Activated naive CD8-positive, alpha-beta T cell treated with anti-CD3 and anti-CD28 coated beads, Interleukin-2, amount 50 U/mL, for 24 hours (primary cell): ENCODE measurements at regions not wholly inside any gene's neighbourhood (a gene's known extent, or its start where the extent isn't known, plus 50 kb on each side); places are given as distances from the start of the nearest gene placed in this dataset.

Experiments
- ATAC-seq: fragments of 150-1000 bp; cut with Tn5 transposase; one replicate; pipeline ENCODE4 v1.10.0; 2021
- DNase-seq: peaks from one replicate; pipeline ENCODE4 v3.0.0; 2021
- H3K27ac Mint-ChIP-seq: one replicate; pipeline ENCODE4 v1.8.0; 2021; ENCODE audit warnings: mild to moderate bottlenecking, mixed read lengths
- H3K27me3 Mint-ChIP-seq: one replicate; pipeline ENCODE4 v1.8.0; 2021; ENCODE audit warnings: mixed read lengths
- H3K36me3 Mint-ChIP-seq: one replicate; pipeline ENCODE4 v1.8.0; 2021; ENCODE audit warnings: low read depth, mixed read lengths
- H3K4me1 Mint-ChIP-seq: one replicate; pipeline ENCODE4 v1.8.0; 2021; ENCODE audit warnings: mixed read lengths
- H3K4me3 Mint-ChIP-seq: one replicate; pipeline ENCODE4 v1.8.0; 2021; ENCODE audit warnings: mild to moderate bottlenecking, moderate library complexity, mixed read lengths
- H3K9me3 Mint-ChIP-seq: one replicate; pipeline ENCODE4 v1.8.0; 2021; ENCODE audit warnings: mixed read lengths

- DNase-seq: no peak
- Mint-ChIP-seq H3K27me3 (no peaks in the 10 kb centered on the region), H3K9me3 (peaks cover 23% of the 10 kb centered on the region), H3K27ac (no peak overlapping the region), H3K4me3 (no peak overlapping the region), H3K36me3 (no peaks in the 10 kb centered on the region), H3K4me1 (no peaks in the 10 kb centered on the region)
- no peak for ATAC-seq
Observed at GRCh38 chr3:23062582-23062981, 140.5 kb upstream of the UBE2E2 start.

- H3K4me1 Mint-ChIP-seq: no peaks in the 10 kb centered on the region
- H3K36me3 Mint-ChIP-seq: no peaks in the 10 kb centered on the region
- no peaks in the 10 kb centered on the region for H3K27me3 Mint-ChIP-seq
- H3K4me3 Mint-ChIP-seq: no peak overlapping the region
- peaks cover 22% of the 10 kb centered on the region for H3K9me3 Mint-ChIP-seq
- no peak for ATAC-seq
- H3K27ac Mint-ChIP-seq: no peak overlapping the region
- no peak for DNase-seq
Observed at GRCh38 chr3:23062982-23063381, 140.1 kb upstream of the UBE2E2 start.

DNA sequence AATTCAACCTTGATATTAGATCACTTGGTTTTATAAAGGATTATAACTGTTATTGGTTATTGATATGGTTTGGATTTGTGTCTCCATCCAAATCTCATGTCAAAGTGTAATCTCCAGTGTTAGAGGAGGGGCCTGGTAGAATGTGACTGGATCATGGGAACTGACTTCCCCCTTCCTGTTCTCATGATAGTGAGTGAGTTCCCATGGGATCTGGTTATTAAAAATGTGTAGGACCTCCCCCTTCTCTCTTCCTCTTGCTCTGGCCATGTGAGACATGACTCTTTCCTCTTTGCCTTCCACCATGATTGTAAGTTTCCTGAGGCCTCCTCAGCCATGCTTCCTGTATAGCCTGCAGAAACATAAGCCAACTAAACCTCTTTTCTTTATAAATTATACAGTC, 136.0 kb upstream of the UBE2E2 start:
- Mint-ChIP-seq H3K4me1 (peaks cover 9% of the 10 kb centered on the region), H3K27ac (no peak overlapping the region), H3K9me3 (no peaks in the 10 kb centered on the region), H3K36me3 (no peaks in the 10 kb centered on the region), H3K27me3 (peaks cover 2% of the 10 kb centered on the region), H3K4me3 (no peak overlapping the region)
- DNase-seq (no peak), ATAC-seq (no peak)

GRCh38 chr3:23068016-23068728, 135.0 kb upstream of the UBE2E2 start:
- DNase-seq (no peak), ATAC-seq (no peak)
- H3K36me3 Mint-ChIP-seq: no peaks in the 10 kb centered on the region
- H3K9me3 Mint-ChIP-seq: no peaks in the 10 kb centered on the region
- H3K4me1 Mint-ChIP-seq: peaks cover 10% of the 10 kb centered on the region
- peaks cover 2% of the 10 kb centered on the region for H3K27me3 Mint-ChIP-seq
- H3K4me3 Mint-ChIP-seq: no peak overlapping the region
- no peak overlapping the region for H3K27ac Mint-ChIP-seq

GRCh38 chr3:23071296-23071695, 131.8 kb upstream of the UBE2E2 start:
- Mint-ChIP-seq H3K27ac (no peak overlapping the region), H3K4me3 (no peak overlapping the region), H3K9me3 (no peaks in the 10 kb centered on the region), H3K4me1 (peaks cover 10% of the 10 kb centered on the region), H3K27me3 (peaks cover 2% of the 10 kb centered on the region), H3K36me3 (no peaks in the 10 kb centered on the region)
- ATAC-seq: no peak
- DNase-seq: no peak

- DNase-seq (no peak), ATAC-seq (no peak)
- H3K4me1 Mint-ChIP-seq: peaks cover 10% of the 10 kb centered on the region
- H3K9me3 Mint-ChIP-seq: no peaks in the 10 kb centered on the region
- H3K27me3 Mint-ChIP-seq: peaks cover 2% of the 10 kb centered on the region
- no peak overlapping the region for H3K4me3 Mint-ChIP-seq
- H3K27ac Mint-ChIP-seq: no peak overlapping the region
- no peaks in the 10 kb centered on the region for H3K36me3 Mint-ChIP-seq
Observed at GRCh38 chr3:23071758-23072157, 131.4 kb upstream of the UBE2E2 start.

DNA sequence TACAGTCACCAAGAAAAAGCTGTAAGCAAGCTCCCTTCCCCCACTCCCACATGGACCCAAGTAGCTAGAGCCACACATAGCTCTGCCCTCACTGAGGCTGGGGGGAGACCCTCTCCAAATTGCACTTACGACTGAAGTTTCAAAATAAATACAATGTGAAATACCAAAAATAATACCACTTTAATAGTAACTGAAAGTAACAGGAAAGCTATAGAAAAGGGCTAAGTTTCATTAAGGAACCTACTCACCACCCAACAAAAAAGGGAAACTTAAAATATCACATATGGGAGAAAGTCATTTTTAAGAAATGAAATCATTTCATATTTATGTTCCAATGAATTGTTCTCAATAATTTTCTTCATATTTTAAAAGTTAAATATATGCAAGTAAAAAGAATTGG, 130.4 kb upstream of the UBE2E2 start:
- ATAC-seq: no peak
- peaks cover 10% of the 10 kb centered on the region for H3K4me1 Mint-ChIP-seq
- H3K9me3 Mint-ChIP-seq: no peaks in the 10 kb centered on the region
- no peak overlapping the region for H3K27ac Mint-ChIP-seq
- no peak for DNase-seq
- no peak overlapping the region for H3K4me3 Mint-ChIP-seq
- peaks cover 2% of the 10 kb centered on the region for H3K27me3 Mint-ChIP-seq
- no peaks in the 10 kb centered on the region for H3K36me3 Mint-ChIP-seq

DNA sequence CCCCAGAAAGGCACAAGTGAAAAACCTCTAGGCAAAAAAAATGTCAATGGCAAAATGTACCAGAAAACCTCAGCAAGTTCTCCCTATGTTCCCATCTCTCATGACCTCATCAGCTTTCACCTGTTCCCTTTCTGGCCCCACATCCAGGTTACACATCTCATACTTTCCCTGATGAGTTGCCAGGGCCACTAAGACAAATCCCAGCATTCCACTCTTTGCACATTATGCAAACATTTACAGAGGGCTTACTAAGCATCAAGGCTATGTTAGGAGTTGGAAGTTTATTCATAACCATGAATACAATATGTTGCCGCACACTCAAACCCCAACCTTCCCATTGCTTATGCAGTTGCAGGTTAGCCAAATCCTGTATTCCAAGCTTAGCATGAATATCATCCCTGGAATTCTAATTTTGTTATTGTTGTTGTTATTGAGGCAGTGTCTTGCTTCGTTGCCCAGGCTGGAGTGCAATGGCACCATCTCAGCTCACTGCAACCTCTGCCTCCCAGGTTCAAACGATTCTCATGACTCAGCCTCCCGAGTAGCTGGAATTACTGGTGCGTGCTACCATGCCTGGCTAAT, 129.3 kb upstream of the UBE2E2 start:
- no peaks in the 10 kb centered on the region for H3K36me3 Mint-ChIP-seq
- ATAC-seq (no peak), DNase-seq (no peak)
- H3K4me1 Mint-ChIP-seq: peaks cover 10% of the 10 kb centered on the region
- H3K9me3 Mint-ChIP-seq: no peaks in the 10 kb centered on the region
- H3K27ac Mint-ChIP-seq: no peak overlapping the region
- H3K4me3 Mint-ChIP-seq: no peak overlapping the region
- H3K27me3 Mint-ChIP-seq: peaks cover 2% of the 10 kb centered on the region

GRCh38 chr3:23075496-23075895, 127.6 kb upstream of the UBE2E2 start:
- no peak for ATAC-seq
- DNase-seq: no peak
- Mint-ChIP-seq H3K27me3 (peaks cover 2% of the 10 kb centered on the region), H3K9me3 (no peaks in the 10 kb centered on the region), H3K27ac (no peak overlapping the region), H3K4me1 (peaks cover 15% of the 10 kb centered on the region), H3K36me3 (no peaks in the 10 kb centered on the region), H3K4me3 (no peak overlapping the region)

DNA sequence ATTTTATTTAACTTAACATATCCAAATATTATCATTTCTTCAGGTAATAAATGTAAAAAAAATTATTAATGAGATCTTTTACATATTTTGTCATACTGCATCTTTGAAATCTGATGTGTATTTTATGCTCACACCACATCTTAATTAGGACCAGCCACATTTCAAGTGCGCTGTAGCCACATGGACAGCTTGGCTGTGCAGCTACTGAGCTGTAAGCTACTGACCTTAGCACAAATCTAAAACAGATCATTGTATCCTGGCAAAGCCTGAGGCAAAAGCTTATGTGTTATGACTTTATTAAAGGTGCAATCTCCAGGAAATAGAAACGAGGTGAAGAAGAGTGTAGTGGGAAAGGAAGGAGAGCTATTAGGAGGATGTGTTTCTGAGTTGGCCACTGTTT, 126.7 kb upstream of the UBE2E2 start:
- H3K4me1 Mint-ChIP-seq: peaks cover 11% of the 10 kb centered on the region
- H3K36me3 Mint-ChIP-seq: no peaks in the 10 kb centered on the region
- no peak overlapping the region for H3K4me3 Mint-ChIP-seq
- no peaks in the 10 kb centered on the region for H3K9me3 Mint-ChIP-seq
- DNase-seq (no peak), ATAC-seq (no peak)
- H3K27me3 Mint-ChIP-seq: peaks cover 2% of the 10 kb centered on the region
- no peak overlapping the region for H3K27ac Mint-ChIP-seq

GRCh38 chr3:23077126-23077525, 126.0 kb upstream of the UBE2E2 start:
- Mint-ChIP-seq H3K27me3 (no peaks in the 10 kb centered on the region), H3K9me3 (no peaks in the 10 kb centered on the region), H3K27ac (no peak overlapping the region), H3K4me3 (no peak overlapping the region), H3K4me1 (peaks cover 7% of the 10 kb centered on the region), H3K36me3 (no peaks in the 10 kb centered on the region)
- ATAC-seq: no peak
- no peak for DNase-seq

- no peaks in the 10 kb centered on the region for H3K27me3 Mint-ChIP-seq
- H3K36me3 Mint-ChIP-seq: no peaks in the 10 kb centered on the region
- peaks cover 5% of the 10 kb centered on the region for H3K4me1 Mint-ChIP-seq
- ATAC-seq (no peak), DNase-seq (no peak)
- no peaks in the 10 kb centered on the region for H3K9me3 Mint-ChIP-seq
- H3K4me3 Mint-ChIP-seq: no peak overlapping the region
- H3K27ac Mint-ChIP-seq: no peak overlapping the region
Observed at GRCh38 chr3:23078735-23079134, 124.4 kb upstream of the UBE2E2 start.

- DNase-seq (no peak), ATAC-seq (no peak)
- H3K4me1 Mint-ChIP-seq: peaks cover 5% of the 10 kb centered on the region
- H3K27me3 Mint-ChIP-seq: no peaks in the 10 kb centered on the region
- no peaks in the 10 kb centered on the region for H3K36me3 Mint-ChIP-seq
- H3K9me3 Mint-ChIP-seq: no peaks in the 10 kb centered on the region
- no peak overlapping the region for H3K27ac Mint-ChIP-seq
- H3K4me3 Mint-ChIP-seq: peak overlapping the region; percentile 7
Observed at GRCh38 chr3:23079976-23080375, 123.2 kb upstream of the UBE2E2 start.

GRCh38 chr3:23083701-23084100, 119.4 kb upstream of the UBE2E2 start:
- no peaks in the 10 kb centered on the region for H3K27me3 Mint-ChIP-seq
- DNase-seq: no peak
- H3K4me3 Mint-ChIP-seq: no peak overlapping the region
- no peaks in the 10 kb centered on the region for H3K9me3 Mint-ChIP-seq
- H3K4me1 Mint-ChIP-seq: peaks cover 5% of the 10 kb centered on the region
- no peak overlapping the region for H3K27ac Mint-ChIP-seq
- no peaks in the 10 kb centered on the region for H3K36me3 Mint-ChIP-seq
- no peak for ATAC-seq

- Mint-ChIP-seq H3K27ac (no peak overlapping the region), H3K4me1 (peaks cover 5% of the 10 kb centered on the region), H3K9me3 (no peaks in the 10 kb centered on the region), H3K36me3 (no peaks in the 10 kb centered on the region), H3K4me3 (no peak overlapping the region), H3K27me3 (no peaks in the 10 kb centered on the region)
- DNase-seq (no peak), ATAC-seq (no peak)
Observed at GRCh38 chr3:23084367-23084766, 118.8 kb upstream of the UBE2E2 start.

DNA sequence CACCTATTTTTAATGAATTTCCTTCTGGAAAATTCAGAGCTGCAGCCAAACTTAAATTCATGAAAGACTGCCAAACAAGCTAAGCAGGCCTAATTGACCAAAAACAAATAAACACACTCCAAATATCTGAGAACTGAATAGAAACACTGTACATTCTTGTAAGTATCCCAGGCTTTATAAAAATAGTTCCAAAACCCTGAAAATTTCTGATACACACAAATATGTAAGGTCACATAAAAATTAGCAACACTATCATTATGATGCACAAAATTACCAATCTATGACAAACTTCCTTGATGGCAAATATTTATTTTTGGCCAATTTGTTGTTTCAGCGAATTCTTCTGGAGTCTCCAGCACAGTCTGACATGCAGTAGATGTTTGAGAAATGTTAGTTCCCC, 117.9 kb upstream of the UBE2E2 start:
- H3K9me3 Mint-ChIP-seq: no peaks in the 10 kb centered on the region
- no peak for DNase-seq
- no peaks in the 10 kb centered on the region for H3K4me1 Mint-ChIP-seq
- ATAC-seq: no peak
- H3K4me3 Mint-ChIP-seq: no peak overlapping the region
- no peak overlapping the region for H3K27ac Mint-ChIP-seq
- H3K27me3 Mint-ChIP-seq: no peaks in the 10 kb centered on the region
- no peaks in the 10 kb centered on the region for H3K36me3 Mint-ChIP-seq
